Ovary (tissue), 3 donors: ENCODE measurements at regions not wholly inside any gene's neighbourhood (a gene's known extent, or its start where the extent isn't known, plus 50 kb on each side); places are given as distances from the start of the nearest gene placed in this dataset.

ENCODE experiments used
- POLR2A ChIP-seq: fragments of 450-650 bp; IDR thresholded peaks from one replicate; pipeline ENCODE4 v1.6.1; 2017; ENCODE audit warnings: antibody characterized with exemption, mild to moderate bottlenecking, moderate library complexity
- TF ChIP-seq, protein P1 (sequence below), 3 donors: fragments of 450-650 bp in 2 of 3; fragments of 200-600 bp in 1 of 3; IDR thresholded peaks; one replicate each; pipeline versions ENCODE4 v1.5.1 to v1.8.0; 2016 to 2022; ENCODE audit warnings: antibody characterized with exemption in 3 of 3, mild to moderate bottlenecking in 1 of 3
- donor health status: DM: no; HTN: no; CAD: no.

DNA sequence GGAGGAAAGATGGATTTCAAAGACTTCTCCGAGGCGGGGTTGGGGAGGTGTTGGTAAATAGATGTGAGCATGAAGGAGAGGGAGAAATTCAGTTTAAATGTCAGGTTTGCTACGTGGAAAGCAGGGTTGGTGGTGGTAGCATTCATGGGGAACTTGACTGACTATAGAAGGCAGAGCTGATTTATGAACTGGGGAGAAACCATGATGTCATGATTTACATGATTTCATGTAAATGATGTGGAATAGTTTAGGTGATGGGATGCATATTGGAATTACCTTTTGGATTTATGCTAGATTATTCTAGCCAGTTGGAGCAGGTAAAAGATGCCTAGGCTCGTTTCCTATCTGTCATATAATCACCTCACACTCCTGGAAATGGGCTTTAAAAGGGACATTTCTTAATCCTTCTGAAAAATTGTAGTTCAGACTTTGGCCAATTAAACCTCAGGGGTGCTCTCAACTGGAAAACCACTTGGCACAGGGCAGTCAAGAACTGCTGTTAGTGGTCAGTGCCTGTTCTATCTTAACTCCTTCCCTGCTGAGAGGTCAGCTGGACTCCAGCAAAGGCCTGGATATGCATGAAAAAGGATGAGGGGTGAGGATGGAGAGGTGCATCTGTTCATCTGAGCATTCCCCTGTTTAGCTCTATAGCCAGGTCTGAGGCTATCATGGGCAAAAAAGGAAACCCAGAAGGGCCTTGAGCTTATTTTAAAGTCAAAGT is 50.1 kb upstream of the BASP1 start:
- TF ChIP-seq, protein P1, sequence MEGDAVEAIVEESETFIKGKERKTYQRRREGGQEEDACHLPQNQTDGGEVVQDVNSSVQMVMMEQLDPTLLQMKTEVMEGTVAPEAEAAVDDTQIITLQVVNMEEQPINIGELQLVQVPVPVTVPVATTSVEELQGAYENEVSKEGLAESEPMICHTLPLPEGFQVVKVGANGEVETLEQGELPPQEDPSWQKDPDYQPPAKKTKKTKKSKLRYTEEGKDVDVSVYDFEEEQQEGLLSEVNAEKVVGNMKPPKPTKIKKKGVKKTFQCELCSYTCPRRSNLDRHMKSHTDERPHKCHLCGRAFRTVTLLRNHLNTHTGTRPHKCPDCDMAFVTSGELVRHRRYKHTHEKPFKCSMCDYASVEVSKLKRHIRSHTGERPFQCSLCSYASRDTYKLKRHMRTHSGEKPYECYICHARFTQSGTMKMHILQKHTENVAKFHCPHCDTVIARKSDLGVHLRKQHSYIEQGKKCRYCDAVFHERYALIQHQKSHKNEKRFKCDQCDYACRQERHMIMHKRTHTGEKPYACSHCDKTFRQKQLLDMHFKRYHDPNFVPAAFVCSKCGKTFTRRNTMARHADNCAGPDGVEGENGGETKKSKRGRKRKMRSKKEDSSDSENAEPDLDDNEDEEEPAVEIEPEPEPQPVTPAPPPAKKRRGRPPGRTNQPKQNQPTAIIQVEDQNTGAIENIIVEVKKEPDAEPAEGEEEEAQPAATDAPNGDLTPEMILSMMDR (IDR thresholded peaks at IDR 0.05) = no peak
- TF ChIP-seq POLR2A = no peak
